ENCODE measurements at regions not wholly inside any gene's neighbourhood (a gene's known extent, or its start where the extent isn't known, plus 50 kb on each side); places are given as distances from the start of the nearest gene placed in this dataset.

DNA sequence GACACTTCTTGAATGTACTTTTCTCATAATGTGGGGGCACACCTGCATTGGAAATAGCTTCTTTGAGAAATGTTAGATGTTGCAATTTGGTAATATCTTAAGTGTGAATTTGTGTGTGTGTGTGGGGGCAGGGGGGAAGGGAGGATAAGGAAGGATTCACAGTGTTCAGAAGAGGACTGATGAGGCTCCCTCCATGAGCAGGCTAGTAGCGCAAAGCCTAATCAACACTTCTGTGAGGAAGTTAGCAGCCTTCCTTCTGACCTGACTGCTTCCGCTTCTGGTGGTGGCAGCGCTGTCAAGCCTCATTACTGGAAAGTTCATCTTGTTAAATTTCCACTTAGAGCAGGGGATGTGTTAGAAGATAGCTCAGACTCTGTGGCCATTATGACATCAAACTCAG, 295.4 kb upstream of the SPRED2 start:
- Histone ChIP-seq H4K20me1 (ENCODE audit: insufficient read depth, low read length, poor library complexity, severe bottlenecking) (no peaks in the 10 kb centered on the region), H3K36me3 (ENCODE audit: insufficient read depth, low read length) (no peaks in the 10 kb centered on the region), H3K9me2 (replicated peaks; ENCODE audit: low read depth, low read length) (no peaks in the 10 kb centered on the region), H3K9ac (ENCODE audit: low read depth, low read length, poor library complexity, severe bottlenecking) (no peak overlapping the region), H3K4me1 (ENCODE audit: insufficient read depth, low read length, poor library complexity, severe bottlenecking) (no peaks in the 10 kb centered on the region), H3K27me3 (ENCODE audit: insufficient read depth, low read length, poor library complexity, severe bottlenecking) (no peaks in the 10 kb centered on the region), H3K9me3 (ENCODE audit: insufficient read depth, low read depth, low read length) (no peaks in the 10 kb centered on the region), H3K4me3 (ENCODE audit: low read length, poor library complexity, severe bottlenecking) (no peak overlapping the region), H3F3A (ENCODE audit: low read depth) (no peaks in the 10 kb centered on the region), H2AFZ (ENCODE audit: low read length) (no peak overlapping the region), H3K79me2 (ENCODE audit: insufficient read depth, low read length) (no peaks in the 10 kb centered on the region), H3K4me2 (ENCODE audit: low read depth, low read length, poor library complexity, severe bottlenecking) (no peak overlapping the region)
- TF ChIP-seq, protein P1, sequence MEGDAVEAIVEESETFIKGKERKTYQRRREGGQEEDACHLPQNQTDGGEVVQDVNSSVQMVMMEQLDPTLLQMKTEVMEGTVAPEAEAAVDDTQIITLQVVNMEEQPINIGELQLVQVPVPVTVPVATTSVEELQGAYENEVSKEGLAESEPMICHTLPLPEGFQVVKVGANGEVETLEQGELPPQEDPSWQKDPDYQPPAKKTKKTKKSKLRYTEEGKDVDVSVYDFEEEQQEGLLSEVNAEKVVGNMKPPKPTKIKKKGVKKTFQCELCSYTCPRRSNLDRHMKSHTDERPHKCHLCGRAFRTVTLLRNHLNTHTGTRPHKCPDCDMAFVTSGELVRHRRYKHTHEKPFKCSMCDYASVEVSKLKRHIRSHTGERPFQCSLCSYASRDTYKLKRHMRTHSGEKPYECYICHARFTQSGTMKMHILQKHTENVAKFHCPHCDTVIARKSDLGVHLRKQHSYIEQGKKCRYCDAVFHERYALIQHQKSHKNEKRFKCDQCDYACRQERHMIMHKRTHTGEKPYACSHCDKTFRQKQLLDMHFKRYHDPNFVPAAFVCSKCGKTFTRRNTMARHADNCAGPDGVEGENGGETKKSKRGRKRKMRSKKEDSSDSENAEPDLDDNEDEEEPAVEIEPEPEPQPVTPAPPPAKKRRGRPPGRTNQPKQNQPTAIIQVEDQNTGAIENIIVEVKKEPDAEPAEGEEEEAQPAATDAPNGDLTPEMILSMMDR (conservative IDR thresholded peaks at IDR 0.05; ENCODE audit: low read length), result no peak
- no peak for TF ChIP-seq EZH2phosphoT487 (IDR thresholded peaks at IDR 0.05; ENCODE audit: borderline replicate concordance)

DNA sequence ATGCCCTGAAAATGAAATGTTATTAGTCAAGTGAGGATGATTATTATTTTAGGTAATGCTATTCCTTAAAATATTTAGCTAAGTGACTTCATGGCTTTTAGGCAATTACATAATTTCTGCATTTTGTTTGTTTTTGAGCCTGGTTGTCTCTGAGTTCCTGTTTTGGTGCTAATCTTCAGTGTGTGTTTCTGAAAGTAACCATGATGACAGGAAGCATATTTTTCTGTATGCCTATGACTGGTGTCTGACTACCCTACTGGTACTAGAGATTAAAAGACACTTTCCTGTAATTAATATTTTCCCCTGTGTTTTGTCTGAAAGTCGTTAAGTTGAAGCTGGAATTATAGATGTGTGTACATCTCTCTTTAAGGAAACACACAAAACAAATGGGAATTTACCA, 295.0 kb upstream of the SPRED2 start:
- Histone ChIP-seq H3K9me2 (replicated peaks; ENCODE audit: low read depth, low read length) (no peaks in the 10 kb centered on the region), H2AFZ (ENCODE audit: low read length) (no peak overlapping the region), H3K27me3 (ENCODE audit: insufficient read depth, low read length, poor library complexity, severe bottlenecking) (no peaks in the 10 kb centered on the region), H3K9me3 (ENCODE audit: insufficient read depth, low read depth, low read length) (no peaks in the 10 kb centered on the region), H3K79me2 (ENCODE audit: insufficient read depth, low read length) (no peaks in the 10 kb centered on the region), H3F3A (ENCODE audit: low read depth) (no peaks in the 10 kb centered on the region), H3K4me2 (ENCODE audit: low read depth, low read length, poor library complexity, severe bottlenecking) (no peak overlapping the region), H3K9ac (ENCODE audit: low read depth, low read length, poor library complexity, severe bottlenecking) (no peak overlapping the region), H4K20me1 (ENCODE audit: insufficient read depth, low read length, poor library complexity, severe bottlenecking) (no peaks in the 10 kb centered on the region), H3K4me3 (ENCODE audit: low read length, poor library complexity, severe bottlenecking) (no peak overlapping the region), H3K36me3 (ENCODE audit: insufficient read depth, low read length) (no peaks in the 10 kb centered on the region), H3K4me1 (ENCODE audit: insufficient read depth, low read length, poor library complexity, severe bottlenecking) (no peaks in the 10 kb centered on the region)
- TF ChIP-seq, protein P1 (conservative IDR thresholded peaks at IDR 0.05; ENCODE audit: low read length), result no peak
- TF ChIP-seq EZH2phosphoT487 (IDR thresholded peaks at IDR 0.05; ENCODE audit: borderline replicate concordance), result no peak

DNA sequence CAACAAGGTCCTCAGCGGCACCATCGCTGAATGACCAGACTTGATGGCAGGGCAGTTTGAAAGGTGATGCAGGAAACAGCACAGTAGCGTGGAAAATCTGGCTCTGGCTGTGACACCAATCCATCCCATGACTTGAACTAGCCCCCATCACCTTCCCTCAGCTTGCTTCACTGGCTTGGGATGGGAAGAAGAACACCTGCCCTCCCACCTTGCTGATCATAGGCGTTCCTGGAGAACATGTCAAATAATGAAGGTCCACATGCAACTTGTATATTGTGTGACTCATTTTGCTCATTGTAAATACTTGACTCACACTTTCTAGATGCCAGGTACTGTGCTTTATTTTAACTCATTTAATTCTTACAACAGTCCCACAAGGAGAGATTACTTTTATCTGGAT, 292.4 kb upstream of the SPRED2 start:
- H2AFZ ChIP-seq (ENCODE audit: low read length), result no peak overlapping the region
- H3K9me3 ChIP-seq (ENCODE audit: insufficient read depth, low read depth, low read length), result no peaks in the 10 kb centered on the region
- H4K20me1 ChIP-seq (ENCODE audit: insufficient read depth, low read length, poor library complexity, severe bottlenecking), result no peaks in the 10 kb centered on the region
- H3K4me3 ChIP-seq (ENCODE audit: low read length, poor library complexity, severe bottlenecking), result no peak overlapping the region
- no peaks in the 10 kb centered on the region for H3F3A ChIP-seq (ENCODE audit: low read depth)
- H3K4me1 ChIP-seq (ENCODE audit: insufficient read depth, low read length, poor library complexity, severe bottlenecking), result no peaks in the 10 kb centered on the region
- no peaks in the 10 kb centered on the region for H3K36me3 ChIP-seq (ENCODE audit: insufficient read depth, low read length)
- no peaks in the 10 kb centered on the region for H3K79me2 ChIP-seq (ENCODE audit: insufficient read depth, low read length)
- no peaks in the 10 kb centered on the region for H3K27me3 ChIP-seq (ENCODE audit: insufficient read depth, low read length, poor library complexity, severe bottlenecking)
- no peak overlapping the region for H3K9ac ChIP-seq (ENCODE audit: low read depth, low read length, poor library complexity, severe bottlenecking)
- TF ChIP-seq, protein P1 (conservative IDR thresholded peaks at IDR 0.05; ENCODE audit: low read length), result no peak
- TF ChIP-seq EZH2phosphoT487 (IDR thresholded peaks at IDR 0.05; ENCODE audit: borderline replicate concordance), result no peak
- no peak overlapping the region for H3K4me2 ChIP-seq (ENCODE audit: low read depth, low read length, poor library complexity, severe bottlenecking)
- H3K9me2 ChIP-seq (replicated peaks; ENCODE audit: low read depth, low read length), result no peaks in the 10 kb centered on the region

All from Loucy (cell line).